ENCODE measurements at regions not wholly inside any gene's neighbourhood (a gene's known extent, or its start where the extent isn't known, plus 50 kb on each side); places are given as distances from the start of the nearest gene placed in this dataset.

GRCh38 chr9:73470766-73471165 is 319.1 kb downstream of the ANXA1 start:
- no peak for DNase-seq

DNA sequence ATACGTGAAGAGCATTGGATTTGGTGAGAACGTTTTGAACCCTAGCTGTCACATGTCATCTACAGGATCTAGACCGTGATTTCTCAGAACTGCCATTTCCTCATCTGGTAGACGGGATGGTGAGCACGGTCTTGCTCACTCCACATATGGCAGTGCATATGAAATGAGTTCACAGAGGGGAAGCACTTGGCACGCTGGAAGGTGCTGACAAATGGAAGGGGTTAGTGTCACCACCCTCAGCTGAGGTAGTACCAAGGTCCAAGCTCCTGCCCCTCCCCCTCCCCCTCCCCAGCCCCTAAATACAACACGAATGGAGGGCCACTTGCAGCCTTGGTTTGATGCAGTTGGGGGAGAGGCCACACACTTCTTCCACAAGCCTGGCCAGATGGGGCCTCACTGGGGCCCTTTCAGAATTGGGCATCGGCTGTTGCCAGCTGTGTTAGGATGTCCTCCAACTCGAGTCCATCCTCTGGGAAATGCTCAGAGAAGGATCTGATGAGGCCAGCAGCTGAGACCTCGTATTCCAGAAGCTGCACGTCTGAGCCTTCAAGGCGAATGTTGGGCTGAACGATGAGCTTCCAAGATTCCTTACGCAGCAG is 322.4 kb downstream of the ANXA1 start:
- DNase-seq = no peak

DNA sequence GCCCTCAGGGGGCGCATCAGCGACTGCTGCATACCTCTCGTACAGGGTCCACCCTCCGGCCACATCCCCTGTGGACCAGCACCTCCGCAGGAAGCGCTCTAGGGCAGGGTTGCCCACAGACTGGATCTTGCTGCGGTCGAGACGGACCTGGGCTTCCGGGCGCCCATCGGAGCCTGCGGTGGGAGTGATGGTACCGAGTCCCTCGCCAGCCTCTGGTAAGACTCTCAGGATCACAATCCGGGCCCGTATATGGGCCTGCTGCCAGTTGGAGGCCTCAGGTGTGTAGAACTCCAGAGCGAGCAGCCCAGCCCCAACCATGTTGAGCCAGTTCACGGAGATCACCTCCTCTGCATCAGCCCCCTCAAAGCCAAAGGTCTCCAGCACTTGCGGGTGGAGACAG is 323.0 kb downstream of the ANXA1 start:
- DNase-seq = no peak

DNA sequence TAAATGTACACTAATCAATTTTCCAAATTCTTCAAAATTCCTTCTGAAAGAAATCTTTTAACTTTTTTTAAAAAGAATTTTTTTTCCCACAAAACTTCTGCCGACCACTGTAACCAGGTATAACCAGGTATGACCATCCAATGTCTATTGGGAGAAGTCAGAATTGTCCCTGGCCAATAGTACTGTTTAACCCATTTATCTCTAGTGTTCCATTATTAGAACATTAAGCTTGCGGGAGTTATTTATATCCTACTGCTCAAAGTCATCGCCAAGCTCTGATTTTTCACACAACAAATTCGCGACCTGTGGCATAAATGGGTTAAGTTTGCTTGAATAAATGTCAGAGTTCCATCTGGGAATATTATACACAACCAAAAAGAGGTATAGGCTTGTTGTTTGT is 343.2 kb downstream of the ANXA1 start:
- no peak for DNase-seq

DNA sequence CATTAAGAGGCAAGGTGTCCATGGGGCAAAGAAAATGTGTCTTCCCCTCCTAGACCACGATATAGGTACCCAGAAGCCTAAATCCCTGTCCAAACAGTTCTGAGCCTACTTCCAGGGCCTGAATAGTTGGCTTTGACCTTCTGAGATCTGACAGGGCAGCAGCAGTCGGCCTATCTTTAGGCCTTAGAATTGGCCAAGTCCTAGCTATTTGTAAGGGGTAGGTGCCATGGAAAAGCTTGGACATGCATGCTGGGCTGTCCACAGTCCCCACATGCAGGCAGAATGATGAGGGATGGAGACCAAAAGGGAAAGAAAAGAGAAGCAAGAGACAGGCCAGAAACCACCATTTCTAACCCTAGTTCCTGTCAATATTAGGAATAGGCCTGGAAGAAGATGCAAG is 346.1 kb downstream of the ANXA1 start:
- DNase-seq = no peak

DNA sequence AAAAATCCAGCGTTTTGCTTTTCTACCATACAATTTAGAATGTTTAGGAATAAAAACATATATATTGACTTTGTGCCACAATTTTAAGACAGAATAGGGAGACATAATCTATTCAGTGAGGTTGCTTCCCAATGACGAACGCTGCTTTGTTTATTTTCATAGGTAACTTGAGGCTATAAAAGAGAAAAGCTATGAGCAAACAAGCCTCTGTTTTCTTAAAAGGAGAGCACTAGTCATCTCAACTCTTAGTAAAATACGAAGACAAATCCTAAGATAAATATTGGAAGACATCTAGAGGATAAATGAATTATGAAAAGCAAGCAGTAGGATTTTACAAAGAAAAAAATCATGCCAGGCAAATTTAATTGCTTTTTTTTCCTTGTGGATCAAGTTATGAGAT is 363.6 kb downstream of the ANXA1 start:
- DNase-seq = no peak

DNA sequence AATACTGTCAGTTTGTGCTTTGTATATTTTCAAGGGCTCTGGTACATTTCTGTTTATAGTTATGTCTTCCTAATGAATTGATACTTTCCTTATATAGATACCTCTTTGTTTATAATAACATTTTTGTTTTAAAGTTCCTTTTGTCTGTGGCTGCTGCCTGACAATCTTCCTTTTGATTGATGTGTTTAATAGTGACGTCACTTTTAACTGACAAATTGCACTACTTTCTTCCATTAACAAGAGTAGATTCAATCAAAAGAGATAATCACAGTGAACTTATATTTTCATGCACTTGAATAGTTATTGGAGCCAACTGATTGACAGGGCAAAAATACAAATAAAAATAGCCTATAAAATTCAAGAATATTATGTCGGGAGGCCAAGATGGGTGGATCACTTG is 371.7 kb downstream of the ANXA1 start:
- no peak for DNase-seq

DNA sequence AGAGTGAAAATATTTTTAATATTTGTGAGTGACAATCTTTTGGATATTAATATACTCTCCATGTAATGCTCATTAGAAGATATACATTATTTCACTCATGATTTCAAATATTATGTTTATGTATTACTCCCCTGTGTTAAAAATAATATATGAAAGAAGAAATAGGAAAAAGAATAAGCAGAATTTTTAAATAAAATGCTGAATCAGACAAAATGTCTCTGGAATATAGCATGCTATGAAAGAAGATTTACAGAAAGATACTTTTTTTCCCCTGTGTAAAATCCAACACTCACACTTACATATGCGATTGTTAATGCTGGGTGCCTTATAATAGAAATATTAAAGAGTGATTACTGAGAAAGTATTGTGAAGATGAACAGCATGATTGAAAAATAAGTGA is 373.7 kb downstream of the ANXA1 start:
- DNase-seq = no peak

- DNase-seq = no peak
Measured at GRCh38 chr9:73527521-73527920, 375.9 kb downstream of the ANXA1 start.

- no peak for DNase-seq
Measured at GRCh38 chr9:73528926-73529325, 377.3 kb downstream of the ANXA1 start.

DNA sequence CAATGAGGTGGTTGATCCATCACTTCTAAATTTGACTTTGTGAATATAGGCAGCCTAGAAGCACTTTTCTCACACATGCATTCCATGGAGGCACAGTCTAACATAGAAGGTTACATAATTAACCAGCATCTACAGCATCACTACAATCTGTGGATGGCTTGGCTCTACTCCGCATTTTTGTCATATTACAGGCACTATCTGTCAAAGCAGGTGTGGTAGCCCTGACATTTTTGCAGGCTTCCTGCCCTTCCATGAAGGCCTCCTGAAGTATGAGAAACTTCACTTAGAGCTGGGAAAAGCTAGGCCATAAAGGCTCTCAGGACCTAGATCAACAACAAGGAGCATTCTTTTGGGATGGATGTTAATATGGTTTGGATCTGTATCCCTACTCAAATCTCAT is 378.0 kb downstream of the ANXA1 start:
- no peak for DNase-seq

DNA sequence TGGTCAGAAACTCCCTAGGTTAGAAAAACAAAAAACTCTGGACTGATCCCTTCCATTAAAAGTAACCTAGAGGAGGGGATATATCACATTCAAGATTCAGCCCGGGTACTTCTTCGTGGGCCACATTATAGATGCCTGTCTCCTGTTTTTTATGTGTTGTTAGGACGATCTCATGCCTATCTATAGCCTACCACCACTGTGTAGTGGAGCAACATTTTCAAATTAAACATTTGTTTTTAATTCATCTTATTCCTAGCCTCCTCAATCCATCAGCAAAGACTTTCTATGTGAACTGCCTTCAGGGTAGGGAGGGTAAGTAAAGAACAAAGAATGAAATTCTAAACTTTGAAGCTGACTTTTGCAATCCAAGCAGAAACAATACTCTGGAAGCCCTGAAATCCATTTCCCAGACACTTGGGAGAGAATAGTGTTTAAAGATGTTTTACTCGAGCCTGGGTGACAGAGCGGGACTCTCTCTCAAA is 379.4 kb downstream of the ANXA1 start:
- DNase-seq = no peak

DNA sequence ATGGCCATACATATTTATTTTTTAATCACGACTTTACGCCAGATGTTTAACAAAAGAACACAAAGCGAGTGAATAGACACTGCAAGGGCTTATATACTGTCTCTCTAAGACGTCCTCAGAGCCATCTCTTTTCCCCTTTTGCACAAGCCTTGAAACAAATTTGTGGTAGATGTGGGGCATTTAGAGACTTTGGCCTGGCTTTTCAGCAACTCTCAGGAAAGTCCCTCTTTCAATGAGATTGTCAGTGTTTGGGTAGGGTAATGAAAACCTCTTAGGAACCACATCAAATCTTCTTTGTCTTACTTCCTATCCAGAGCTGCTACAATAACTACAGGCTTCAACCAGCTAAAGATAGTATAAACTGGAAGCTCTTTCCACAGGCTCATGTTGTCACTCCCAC is 380.0 kb downstream of the ANXA1 start:
- DNase-seq = no peak

- DNase-seq = no peak
Measured at GRCh38 chr9:73532985-73533384, 381.3 kb downstream of the ANXA1 start.

DNA sequence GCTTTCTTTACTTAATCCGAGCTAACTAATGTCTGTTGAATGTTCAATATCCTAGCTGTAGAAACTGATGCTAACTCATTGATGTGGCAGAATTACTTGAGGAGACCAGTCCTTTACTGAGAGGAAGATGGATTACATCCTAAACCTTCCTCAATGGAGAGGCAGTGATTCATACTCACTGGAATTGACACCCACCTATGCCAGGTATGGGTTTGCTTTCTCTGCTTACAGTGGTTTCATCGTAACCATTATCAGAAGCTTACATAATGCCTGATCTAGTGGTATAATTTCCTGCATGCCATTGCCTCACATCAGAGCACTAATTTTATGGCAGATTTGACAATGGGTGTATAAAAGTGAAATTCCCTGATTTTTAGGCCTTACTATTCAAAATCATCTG is 384.7 kb downstream of the ANXA1 start:
- DNase-seq = no peak

DNA sequence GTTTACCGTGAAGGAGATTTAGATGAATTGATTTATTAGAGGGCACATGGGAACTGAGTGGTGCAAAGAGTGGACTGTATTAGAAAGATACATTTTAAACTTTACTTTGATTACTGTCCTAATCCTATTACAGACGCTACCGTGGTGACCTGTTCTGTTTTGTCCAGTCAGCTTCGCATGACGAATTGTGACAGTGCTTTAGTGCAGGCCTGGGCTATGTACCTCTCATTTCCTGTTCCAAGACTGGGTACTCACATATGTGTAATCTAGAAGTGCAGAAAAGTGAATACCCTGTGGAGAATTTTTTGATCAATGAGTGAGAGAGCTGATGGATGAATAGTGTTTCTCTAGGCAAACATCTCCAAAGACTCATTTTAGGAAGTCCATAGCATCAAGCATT is 385.9 kb downstream of the ANXA1 start:
- DNase-seq = no peak

DNA sequence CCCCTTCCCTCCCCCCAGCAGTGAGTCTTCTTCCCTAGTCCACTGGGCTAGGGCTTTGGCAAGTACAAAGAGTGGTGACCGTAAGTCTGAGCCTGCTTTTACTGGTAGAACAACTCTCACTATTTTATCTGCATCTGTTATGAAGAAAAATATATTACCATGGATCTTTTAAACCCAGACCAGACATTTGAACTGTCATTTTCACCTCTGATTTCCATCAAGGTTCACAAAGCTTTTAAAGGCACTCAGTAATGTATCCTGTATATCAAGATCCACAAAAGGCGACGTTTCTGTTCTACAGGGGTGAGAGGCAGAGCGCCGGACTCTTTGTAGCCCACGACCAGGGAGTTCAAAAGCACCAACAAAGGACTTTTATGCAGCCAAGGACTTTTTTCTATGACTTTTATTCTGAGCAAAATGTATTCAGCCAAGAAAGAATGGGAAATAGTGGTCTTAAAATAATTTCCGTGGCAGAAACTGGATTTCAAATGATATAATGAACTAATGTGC is 388.3 kb downstream of the ANXA1 start:
- DNase-seq = no peak

GRCh38 chr9:73541923-73542322 is 390.3 kb downstream of the ANXA1 start:
- no peak for DNase-seq

GRCh38 chr9:73543727-73544126 is 392.1 kb downstream of the ANXA1 start:
- no peak for DNase-seq

DNA sequence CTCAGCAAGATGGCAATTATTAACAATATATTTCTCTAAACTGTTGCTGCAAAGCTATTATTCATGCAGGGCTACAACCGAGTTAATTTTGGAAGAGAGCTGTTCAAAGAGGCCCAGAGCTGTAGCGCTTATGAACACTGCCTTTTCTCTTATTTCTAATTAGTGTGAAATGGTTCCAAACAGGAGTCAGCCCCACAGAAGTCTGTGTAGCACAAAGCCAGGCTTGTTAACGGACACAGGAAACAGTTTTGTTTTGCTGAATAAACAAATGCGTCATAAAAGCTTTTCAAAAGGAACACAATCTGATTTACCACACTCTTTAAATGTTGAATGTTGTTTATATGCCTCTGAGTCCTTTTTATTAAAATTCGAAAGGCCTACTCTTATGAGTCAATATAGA is 396.5 kb downstream of the ANXA1 start:
- no peak for DNase-seq

DNA sequence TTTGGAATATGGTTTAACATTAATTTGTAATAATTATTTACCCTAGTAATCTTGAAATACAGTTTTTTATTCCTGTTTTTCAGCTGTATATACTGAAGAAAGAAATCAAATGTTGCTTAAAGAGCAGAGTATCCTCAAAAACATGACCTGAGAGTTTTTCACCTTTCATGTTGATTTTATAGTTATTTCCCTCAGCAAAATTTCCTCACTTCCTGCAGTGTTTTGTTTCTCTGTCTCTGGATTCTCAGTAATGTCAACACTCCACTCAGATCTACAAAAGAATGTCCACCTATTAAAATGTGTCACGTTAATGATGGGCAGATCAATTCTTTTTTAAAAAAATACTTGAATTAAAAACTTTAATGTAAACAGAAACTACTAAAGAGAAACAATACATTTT is 398.3 kb downstream of the ANXA1 start:
- no peak for DNase-seq

GRCh38 chr9:73553295-73553694 is 401.6 kb downstream of the ANXA1 start:
- no peak for DNase-seq

DNA sequence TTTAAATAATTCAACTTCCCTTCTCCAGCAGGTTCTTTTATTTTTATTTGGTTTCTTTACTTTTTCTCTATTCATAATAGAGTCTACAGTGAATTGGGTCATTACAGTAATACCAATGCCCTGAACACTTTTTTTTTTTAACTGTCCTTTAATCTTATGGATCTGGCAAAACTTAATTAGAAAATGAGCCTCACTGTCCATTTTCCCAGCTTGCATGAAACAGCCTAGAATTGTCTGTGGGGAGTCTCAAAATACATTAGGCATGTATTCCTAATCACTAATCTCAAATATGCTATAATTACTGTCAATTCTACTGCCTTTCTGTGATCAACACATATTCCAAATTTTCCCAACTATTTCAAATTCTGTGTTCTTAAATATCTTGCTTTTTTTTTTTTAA is 406.8 kb downstream of the ANXA1 start:
- DNase-seq = no peak

- no peak for DNase-seq
Measured at GRCh38 chr9:73565026-73565425, 413.4 kb downstream of the ANXA1 start.

GRCh38 chr9:73565833-73566465 is 414.3 kb downstream of the ANXA1 start:
- DNase-seq = no peak
